ENCODE measurements at regions not wholly inside any gene's neighbourhood (a gene's known extent, or its start where the extent isn't known, plus 50 kb on each side); places are given as distances from the start of the nearest gene placed in this dataset.

DNA sequence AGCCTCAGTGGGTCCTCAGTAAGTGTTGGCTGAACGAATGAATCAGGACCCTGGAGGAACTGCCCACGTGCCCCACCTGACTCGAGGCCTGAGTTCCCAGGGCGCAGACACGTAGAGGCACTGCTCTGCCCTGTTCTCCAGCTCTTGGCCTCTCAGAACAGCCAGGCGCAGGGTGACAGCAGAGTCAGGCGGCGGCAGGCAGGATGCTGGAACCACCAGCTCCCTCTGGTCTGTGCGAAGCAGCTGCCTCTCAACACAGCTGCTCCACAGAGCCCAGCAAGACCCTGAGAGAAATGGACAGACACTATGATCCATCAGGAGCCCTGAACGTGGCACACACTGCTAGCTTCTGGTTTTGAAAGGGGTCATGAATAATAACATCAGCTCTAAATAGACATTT, 53.1 kb upstream of the BCO1 start:
- no peak for DNase-seq (ENCODE audit: low read depth)

DNA sequence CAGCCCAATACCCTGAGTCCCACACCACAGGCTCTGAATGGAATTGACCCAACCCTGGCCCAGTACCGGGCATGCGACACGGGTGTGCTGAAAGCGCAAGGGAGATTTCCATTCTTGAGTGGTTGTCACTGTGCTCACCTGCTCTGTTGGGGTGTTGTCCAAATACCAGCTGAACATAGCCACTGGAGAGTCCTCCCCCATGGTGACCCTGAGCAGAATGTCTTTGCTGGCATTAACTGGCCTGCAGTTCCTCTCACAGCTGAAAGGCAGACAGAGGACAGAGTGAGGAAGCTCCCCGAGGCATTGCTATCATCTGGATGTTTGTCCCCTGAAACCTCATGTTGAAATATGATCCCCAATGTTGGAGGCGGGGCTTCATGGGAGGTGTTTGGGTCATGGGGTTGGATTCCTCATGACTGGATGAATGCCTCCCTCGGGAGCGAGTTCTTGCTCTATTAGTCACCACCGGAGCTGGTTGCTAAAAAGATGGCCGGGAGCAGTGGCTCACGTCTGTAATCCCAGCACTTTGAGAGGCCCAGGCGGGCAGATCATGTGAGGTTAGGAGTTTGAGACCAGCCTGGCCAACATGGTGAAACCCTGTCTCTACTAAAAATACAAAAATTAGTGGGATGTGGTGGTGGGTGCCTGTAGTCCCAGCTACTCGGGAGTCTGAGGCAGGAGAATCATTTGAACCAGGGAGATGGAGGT, 57.3 kb upstream of the BCO1 start:
- peak; percentile 98 for DNase-seq (ENCODE audit: low read depth)

DNA sequence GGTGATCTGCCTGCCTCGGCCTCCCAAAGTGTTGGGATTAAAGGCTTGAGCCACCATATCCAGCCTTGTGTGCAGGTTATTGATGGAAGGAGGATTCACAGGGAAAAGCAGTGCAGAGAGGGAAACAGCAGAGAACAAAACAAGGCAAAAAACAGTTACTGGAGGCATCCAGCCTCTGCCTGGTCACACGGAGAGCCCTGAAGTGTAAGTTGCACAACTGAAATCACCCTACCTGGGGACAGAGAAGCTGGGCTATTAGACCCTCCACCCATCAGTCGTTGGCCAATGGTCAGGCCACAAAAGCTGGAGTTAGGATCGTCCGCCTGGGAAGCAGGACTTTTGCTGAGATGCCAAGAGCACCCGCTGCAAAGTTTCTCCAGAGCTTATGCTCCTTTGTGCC, 57.9 kb upstream of the BCO1 start:
- DNase-seq (ENCODE audit: low read depth): no peak

DNA sequence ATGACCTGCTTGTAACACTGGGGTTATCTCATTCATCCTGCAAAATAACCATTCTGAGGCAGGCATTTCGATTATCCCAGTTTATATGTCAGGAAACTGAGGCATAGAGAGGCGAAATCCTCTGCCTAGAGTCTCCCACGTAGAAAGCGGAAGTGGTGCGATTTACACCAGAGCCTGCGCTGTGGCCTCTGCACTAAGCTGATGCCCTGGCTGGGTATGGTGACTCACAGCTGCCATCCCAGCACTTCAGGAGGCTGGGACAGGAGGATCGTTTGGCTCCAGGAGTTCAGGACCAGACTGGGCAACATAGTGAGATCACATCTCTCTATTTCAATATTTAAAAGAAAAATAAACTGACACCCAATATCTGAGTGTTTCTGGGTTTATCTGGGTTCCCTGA, 59.3 kb upstream of the BCO1 start:
- DNase-seq (ENCODE audit: low read depth): no peak

DNA sequence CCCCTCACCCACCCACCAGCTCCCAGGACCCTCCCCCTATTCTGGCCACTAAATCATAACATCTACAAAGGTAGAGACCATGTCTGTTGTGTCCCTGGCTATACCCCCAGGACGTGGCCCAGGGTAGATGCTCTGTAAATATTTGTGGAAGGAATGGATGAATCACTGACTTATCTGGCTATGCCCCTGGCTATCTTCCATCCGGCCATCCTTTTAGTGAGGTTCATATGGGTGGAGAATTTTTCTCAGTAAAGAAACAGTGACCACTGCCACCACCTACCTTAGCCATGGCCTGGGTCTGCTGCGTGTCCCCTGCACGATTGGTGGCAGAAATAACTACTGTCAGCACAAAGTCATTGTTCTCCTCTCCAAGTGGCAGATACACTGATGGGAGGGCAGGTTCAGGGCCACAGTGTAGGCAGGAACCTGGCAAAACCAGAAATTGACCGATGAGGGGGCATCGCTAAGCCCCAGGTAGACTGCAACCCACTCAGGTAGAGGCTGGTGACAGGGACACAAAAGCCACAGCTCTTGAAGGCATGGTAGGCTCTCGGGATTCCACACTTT, 63.1 kb upstream of the BCO1 start:
- no peak for DNase-seq (ENCODE audit: low read depth)

DNA sequence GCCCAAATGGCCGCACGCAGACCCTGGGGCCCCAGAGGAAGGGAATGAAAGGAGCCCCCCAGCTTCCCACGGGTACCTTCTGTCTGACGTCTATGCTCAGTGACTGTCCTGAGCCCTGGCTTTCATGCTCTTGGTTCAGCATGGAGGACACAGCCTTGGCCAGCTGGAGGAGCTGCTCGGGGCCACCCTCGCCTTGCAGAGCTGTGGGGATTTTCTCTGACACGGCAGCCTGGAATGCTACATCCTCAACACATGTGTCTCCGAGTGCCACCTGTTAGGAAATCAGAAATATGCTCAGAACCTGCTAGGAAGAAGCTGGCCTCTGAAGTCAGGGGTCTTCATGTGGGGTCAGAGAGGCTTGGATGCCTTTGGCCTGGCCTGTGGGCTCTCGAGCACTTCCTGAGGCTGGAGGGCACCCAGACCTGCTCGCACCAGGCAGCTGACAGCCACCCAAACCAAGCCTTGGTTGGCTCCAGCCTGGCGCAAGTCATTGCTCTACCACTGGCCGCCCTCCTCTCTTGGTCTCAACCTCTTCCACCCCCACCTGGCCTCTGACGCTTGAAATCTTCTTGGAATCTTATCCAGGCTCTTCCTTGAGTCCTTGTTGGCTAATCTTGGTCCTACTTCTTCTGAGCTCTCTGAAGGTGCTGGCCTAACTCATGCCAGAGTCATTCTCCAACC, 63.7 kb upstream of the BCO1 start:
- DNase-seq (ENCODE audit: low read depth): no peak

DNA sequence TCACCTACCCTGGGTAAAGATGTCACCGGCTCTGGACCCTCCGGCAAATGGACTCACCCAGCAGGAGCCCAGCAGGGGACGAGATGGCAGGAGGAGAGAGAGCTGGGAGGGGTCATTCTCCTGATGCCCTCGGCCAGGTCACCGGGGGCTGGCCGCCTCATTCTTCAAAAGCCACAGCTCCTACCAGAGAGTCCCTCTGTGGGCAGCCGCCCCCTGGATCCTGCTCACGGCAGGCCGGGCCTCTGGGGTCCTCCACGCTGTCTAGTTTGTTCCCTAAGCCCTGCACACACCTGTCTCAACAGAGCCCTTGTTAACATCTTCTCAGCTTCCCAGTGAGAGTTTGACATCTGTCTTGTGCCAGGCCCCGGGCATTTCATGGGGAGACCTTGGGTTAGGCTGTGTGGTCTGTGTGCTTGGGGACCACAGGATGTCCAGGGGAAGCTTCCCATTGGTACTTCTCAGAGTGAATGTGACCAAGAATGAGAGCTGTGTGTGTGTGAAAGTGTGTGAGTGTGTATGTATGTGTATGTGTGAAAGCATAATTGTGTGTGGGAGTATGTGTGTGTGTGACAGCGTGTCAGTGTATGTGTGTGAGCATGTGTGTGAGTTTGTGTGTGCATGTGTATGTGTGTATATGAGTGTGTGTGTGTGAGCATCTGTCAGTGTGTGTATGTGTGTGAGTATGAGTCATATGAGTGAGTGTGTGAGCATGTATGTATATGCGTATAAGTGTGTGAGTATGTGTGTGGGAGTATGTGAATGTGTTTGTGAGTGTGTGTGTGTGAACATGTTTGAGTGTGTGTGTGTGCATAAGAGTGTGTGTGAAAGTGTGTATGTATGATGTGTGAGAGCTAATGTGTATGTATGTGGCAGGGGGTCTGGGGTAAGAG, 65.5 kb upstream of the BCO1 start:
- no peak for DNase-seq (ENCODE audit: low read depth)

DNA sequence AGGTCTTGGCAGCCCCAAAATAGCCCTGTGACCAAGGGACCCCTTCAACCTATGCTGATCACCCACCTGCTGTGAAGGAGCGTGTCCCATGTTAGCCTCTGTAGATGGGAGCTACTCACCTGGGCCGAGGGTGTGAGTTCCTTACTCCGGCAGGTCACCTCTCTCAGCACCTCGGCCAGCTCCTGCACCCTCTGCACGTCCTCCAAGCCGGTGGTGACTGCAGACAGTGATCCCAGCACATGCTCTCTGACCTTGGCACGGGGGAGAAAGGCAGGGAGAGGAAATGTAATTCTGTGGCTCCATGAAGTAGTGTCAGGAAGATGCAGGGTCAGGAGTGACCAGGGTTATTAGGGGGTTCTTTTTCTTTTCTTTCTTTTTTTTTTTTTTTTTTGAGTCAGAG, 67.7 kb upstream of the BCO1 start:
- no peak for DNase-seq (ENCODE audit: low read depth)

DNA sequence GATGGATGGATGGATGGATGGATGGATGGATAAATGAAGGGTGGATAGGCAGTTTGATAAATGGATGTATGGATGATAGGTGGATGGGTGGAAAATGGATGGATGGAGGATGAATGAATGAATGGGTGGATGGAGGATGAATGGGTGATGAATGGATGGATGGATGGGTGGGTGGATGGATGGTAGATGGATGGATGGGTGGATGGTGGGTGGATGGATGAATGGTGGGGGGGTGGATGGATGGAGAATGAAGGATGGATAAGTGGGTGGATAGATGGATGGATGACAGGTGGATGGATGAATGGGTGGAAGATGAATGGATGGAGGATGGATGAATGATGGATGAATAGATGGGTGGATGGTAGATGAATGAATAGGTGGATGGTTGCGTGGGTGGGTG, 70.1 kb upstream of the BCO1 start:
- DNase-seq (ENCODE audit: low read depth): no peak

DNA sequence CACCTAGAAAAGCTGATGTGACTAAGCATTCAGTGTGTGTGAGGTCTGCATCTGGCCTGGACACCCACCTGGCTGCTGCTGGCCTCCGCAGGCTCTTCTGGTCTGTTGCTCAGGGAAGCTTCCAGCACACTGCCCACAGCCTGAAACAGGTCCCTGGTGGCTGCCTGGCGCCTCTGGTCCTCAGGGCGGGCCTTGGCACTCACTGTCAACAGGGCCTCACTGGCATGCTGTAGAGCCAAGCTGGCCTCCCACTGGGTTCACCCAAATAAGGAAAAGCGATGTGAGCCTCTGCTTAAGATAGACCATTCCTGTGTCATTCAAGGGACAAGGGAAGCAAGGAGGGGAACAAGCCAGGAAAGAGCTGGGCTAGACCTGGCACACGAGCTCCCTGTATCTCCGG, 70.6 kb upstream of the BCO1 start:
- no peak for DNase-seq (ENCODE audit: low read depth)

DNA sequence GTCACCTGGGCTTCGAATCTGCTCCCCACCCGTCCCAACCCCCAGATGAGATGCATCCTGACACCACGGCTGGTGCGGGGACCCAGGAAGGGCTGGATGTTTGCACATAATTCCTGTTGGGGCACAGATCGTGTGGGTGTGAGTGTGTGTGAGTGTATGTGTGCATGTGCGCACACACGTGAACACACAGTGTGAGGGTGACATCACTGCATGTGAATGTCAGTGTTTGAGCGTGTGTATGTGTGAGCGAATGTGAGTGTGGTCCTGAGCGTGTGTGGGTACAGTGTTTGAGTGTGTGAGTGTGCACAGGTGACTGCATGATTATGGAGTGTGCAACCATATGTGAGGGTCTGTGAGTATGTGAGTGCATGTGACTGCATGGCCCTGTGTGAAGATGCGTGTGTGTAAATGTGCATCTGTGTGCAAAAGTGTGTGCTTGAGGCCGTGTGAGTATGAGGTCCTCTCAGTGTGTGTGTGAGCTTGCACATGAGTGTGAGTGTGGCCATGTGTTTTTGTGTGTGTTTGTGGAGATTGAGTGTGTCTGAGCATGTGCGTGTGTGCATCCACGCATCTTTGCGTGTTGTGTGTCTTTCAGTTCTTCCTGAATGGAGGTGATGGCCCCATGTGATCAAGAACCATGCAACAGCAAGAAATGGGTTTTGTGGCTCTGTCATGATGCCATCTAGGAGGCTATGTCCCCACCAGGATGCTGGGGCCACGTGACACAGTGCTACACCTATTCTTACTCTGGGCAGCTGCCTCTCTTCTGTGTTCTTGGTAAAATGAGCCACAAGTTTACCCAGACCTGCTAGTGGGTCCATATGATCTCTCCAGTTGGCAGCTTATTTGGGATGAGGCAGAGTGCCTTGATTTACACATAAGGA, 70.5 kb upstream of the GCSH start:
- no peak for DNase-seq (ENCODE audit: low read depth)

DNA sequence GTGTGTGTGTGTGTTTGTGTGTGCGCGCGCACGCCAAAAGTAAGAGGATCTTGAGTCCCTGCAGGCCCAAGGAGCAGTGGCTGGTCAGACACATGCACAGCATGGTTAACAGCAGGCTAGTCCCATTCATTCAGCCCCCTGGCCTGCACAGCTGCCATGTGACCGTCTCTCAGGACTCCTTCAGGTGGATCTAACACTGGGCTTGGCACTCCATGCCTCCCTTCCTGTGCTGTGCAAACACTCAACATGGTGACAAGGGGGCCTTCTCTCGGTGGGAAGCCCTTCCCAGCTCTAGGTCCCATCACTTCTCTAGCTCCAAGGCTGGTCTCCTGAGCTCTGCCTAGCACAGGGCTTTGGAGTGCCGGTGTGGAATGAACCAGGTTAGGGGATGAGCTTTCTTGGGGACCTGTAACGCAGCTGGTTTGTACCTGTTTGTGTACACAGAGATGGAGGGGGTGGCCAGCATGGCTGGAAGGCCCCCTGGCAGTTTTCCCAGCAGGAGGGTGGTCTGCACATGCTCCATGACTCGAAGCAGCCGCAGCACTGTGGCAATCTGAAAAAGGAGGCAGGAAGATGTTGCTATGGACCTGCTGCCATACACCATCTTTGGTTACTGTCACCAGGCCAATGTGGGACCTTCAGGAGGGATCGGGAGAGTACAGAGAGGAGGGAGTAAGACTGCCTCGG, 69.4 kb upstream of the GCSH start:
- DNase-seq (ENCODE audit: low read depth): no peak

DNA sequence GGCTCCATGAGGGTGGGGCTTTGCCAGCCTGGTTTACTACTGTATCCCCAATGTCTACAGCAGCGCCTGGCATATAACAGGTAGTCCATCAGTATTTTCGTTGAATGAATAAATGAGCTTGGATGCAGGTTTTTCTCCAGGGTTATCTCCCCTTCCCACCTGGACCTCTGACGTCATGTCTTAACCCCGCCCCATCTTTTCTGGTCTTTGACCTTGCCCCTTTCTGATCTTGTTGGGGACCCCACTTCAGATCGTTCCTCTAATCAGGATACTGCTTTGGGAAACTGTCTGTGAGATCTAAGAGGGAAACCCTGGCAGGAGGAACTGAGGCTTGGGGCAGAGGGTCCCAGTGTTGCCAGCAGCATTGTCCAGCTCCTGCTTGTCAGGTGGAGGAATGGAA, 68.8 kb upstream of the GCSH start:
- DNase-seq (ENCODE audit: low read depth): no peak

DNA sequence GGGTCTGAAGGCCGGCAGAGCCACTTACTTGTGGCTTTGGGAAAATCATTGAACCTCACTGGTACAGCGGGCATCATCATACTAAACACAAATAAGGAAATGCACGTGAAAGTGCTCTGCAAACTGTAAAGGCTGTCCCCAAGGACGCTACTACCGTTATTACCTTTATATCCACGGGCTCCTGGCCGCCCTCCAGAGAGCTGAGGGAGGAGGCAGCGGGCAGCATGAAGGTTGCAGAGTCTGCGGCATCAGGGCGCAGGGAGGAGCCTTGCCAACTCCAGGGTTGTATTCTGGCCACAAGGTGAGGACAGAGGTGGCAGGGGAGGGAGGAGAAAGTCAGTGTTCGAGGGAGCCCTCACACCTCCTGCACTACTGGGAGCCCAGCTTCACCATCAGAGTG, 68.3 kb upstream of the GCSH start:
- DNase-seq (ENCODE audit: low read depth): no peak

DNA sequence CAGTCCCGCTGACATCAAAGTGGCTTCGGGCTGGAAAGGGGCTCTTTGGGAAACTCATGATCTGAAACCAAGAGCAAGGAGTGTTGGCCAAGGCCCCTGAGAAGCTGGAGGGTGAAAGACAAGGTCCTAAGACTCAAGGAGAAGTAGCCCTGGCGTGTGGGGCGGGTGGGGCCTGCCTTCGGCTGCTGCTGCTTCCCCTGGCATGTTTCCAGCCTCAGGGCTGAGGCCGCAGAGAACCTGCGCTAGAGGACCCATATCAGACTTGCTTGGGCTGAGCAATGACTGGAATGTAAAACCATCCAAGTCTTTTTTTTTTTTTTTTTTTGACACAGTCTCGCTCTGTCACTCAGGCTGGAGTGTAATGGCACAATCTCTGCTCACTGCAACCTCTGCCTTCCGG, 67.5 kb upstream of the GCSH start:
- no peak for DNase-seq (ENCODE audit: low read depth)

DNA sequence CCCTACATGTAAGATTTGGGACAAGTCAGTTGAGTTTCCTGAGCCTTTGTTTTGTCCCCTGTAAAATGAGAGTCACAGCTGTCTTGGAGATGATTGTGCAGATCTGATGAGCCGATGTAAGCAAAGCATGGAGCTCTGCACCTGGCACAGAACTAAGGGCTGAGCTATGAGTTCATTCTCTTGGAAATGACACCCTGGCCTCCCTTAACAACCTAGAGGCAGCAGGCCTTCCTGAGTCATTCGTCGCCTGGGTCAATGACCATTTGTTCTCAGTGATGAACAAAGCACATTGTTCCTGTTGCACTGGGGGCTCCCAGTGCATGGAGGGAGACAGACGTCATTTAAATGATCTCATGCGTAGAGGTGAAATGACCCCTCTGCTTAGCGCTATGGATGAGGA, 62.8 kb upstream of the GCSH start:
- DNase-seq (ENCODE audit: low read depth): no peak

DNA sequence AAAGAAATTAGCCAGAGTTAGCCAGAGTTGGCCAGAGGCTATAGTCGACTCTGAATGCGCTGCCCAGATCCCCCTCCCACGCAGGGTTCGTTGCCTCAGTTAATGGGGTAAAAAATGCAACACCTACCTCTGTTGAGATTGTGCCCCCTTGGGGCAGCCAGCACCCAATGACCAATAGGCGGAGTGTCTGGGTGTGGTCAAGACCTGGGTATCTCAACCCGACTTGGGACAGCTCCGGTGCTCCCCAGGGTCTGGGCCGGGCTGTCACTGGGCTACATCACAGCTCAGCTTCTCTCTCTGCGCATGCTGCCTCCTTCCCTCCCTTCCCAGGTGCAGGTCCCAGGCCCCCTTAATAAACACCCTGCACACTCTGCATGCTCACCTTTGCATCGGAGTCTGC, 59.6 kb upstream of the GCSH start:
- no peak for DNase-seq (ENCODE audit: low read depth)

DNA sequence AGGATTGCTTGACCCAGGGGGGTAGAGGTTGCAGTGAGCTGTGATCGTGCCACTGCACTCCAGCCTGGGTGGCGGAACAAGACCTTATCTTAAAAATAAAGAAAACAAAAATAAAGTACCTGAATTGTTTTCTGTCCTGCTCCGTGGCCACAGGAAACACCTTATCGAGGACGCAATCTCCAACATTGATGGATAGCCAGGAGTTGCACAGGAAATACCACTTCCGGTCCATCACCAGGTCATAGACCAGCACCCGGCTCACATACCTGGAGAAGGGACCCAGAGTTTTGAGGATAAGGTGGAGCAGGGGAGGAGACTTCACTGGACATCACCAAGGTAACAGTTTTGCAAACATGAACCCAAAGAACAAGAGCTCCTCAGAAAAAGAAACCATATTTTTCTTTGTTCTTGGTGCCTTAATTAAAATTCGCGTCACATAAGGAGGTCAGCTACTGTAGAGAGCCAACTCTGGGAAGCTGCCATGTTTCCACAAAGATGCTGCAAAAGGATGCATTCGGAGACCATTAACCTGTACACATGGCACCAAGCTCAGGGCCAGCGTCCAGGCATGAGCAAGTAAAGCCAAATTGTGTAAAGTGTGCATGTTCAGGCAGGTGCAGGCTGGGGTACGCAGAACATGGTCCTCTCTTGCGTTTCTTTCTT, 55.6 kb upstream of the GCSH start:
- no peak for DNase-seq (ENCODE audit: low read depth)

DNA sequence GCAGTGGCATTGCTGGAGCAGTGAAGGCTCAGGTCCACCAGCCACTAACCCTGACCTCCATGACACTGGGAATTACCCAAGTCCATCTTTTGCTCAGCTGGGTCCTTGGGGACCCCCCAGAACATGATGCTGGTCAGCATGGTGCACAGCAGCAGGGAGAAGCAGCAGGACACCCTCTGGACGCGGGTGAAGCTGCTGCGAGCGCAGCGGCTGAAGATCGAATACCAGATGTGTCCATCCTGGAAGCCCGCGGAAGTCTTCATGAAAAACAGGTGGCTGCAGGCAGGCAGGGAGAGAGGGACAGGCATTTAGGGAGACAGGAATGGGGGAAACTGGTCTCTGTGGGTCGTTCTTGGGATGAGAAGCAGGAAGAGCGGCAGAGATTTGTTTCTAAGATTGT, 53.4 kb upstream of the GCSH start:
- no peak for DNase-seq (ENCODE audit: low read depth)

DNA sequence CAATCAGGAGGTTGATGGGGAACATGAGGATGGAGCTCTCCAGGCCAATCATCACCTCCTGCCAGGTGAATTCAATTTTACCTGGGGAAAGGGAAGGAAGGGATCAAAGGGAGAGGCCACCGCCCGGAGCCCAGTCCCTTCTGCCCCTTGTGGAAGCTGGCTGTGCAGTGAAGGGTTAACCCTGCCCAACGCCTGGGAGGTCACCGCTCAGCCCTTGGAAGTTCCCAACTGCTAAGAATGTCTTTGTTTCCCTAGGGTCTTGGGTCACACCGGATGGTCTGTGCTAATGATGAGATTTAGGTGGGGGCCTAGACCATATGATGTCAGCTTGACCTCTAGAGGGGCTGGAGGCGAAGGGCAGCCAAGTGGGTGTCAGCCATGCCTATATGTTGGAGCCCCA, 52.1 kb upstream of the GCSH start:
- DNase-seq (ENCODE audit: low read depth): no peak

All from HS-27A (cell line).